ENCODE measurements at regions not wholly inside any gene's neighbourhood (a gene's known extent, or its start where the extent isn't known, plus 50 kb on each side); places are given as distances from the start of the nearest gene placed in this dataset.

DNA sequence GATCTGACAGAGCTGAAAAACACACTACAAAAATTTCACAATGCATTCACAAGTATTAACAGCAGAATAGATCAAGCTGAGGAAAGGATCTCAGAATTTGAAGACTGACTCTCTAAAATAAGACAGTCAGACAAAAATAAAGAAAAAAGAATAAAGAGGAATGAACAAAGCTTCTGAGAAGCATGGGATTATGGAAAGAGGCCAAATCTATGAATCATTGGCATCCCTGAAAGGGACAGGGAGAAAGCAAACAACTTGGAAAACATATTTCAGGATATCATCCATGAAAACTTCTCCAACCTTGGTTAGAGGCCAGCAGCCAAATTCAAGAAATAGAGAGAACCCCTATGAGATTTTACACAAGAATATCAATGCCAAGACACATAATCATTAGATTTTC is 804.8 kb upstream of the IGFBP3 start:
- TF ChIP-seq, protein P1, sequence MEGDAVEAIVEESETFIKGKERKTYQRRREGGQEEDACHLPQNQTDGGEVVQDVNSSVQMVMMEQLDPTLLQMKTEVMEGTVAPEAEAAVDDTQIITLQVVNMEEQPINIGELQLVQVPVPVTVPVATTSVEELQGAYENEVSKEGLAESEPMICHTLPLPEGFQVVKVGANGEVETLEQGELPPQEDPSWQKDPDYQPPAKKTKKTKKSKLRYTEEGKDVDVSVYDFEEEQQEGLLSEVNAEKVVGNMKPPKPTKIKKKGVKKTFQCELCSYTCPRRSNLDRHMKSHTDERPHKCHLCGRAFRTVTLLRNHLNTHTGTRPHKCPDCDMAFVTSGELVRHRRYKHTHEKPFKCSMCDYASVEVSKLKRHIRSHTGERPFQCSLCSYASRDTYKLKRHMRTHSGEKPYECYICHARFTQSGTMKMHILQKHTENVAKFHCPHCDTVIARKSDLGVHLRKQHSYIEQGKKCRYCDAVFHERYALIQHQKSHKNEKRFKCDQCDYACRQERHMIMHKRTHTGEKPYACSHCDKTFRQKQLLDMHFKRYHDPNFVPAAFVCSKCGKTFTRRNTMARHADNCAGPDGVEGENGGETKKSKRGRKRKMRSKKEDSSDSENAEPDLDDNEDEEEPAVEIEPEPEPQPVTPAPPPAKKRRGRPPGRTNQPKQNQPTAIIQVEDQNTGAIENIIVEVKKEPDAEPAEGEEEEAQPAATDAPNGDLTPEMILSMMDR (IDR thresholded peaks at IDR 0.05) = no peak
- no peak for TF ChIP-seq POLR2A (IDR thresholded peaks at IDR 0.05)

Measured in heart left ventricle (tissue), 13 donors.